BJ (cell line): ENCODE measurements at regions not wholly inside any gene's neighbourhood (a gene's known extent, or its start where the extent isn't known, plus 50 kb on each side); places are given as distances from the start of the nearest gene placed in this dataset.

Source experiments
- CTCF ChIA-PET: fragments of 350-600 bp; formaldehyde crosslinking; extraction: SDS; loops from one replicate; lab custom pipeline; 2021; ENCODE audit warnings: antibody characterized with exemption, inconsistent platforms; lab: Yijun Ruan, JAX
- POLR2A ChIA-PET: fragments of 300-600 bp; sonication (Branson Sonifier 250); formaldehyde crosslinking; extraction: SDS; loops from one replicate; lab custom pipeline; 2021; ENCODE audit warnings: antibody characterized with exemption; lab: Charles Lee
- DNase-seq: peaks from one replicate; pipeline ENCODE4 v3.0.0-alpha.2; 2011; ENCODE audit warnings: low read depth
- H3K27me3 ChIP-seq: 2 replicates; pipeline ENCODE4 v1.6.0; 2011; ENCODE audit warnings: low read length; ENCODE audit not compliant: control insufficient read depth, insufficient read depth
- H3K36me3 ChIP-seq: 2 replicates; pipeline ENCODE4 v1.5.1; 2011; ENCODE audit warnings: low read length; ENCODE audit not compliant: control insufficient read depth, insufficient read depth
- H3K4me3 ChIP-seq: 2 replicates; pipeline ENCODE4 v1.5.1; 2011; ENCODE audit warnings: low read depth, mild to moderate bottlenecking, control low read depth, low read length
- TF ChIP-seq, protein P1 (sequence below): IDR thresholded peaks from 2 replicates; pipeline ENCODE4 v1.5.1; 2011; ENCODE audit warnings: low read depth, mild to moderate bottlenecking, control low read depth, inconsistent platforms, low read length, moderate library complexity; ENCODE audit not compliant: insufficient read depth

GRCh38 chr5:4576908-4577307 is 563.2 kb upstream of the ADAMTS16 start:
- ChIA-PET CTCF (no interaction called here), POLR2A (no interaction called here)
- H3K4me3 ChIP-seq = no peak overlapping the region

DNA sequence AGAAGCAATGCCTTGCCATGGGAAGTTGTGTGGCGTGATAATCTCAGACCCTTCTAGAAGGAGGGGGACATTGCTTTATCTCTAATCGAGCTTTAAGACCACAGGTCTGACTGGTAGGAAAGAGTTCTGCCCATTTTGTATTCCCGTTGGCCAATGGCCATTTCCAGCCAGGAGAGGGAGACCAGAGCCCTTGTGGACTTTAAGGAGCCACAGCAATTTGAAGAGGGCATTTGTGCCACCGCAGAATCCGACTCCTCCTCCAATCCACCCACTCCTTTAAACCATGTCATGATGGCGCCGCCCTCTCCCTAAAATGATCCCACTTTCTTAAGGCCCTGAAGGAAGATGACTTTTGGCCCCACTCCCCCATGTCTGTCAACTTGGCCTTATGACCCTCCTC is 560.5 kb upstream of the ADAMTS16 start:
- POLR2A ChIA-PET = no interaction called here
- no peak for DNase-seq

More at GRCh38 chr5:4576908-4577307, 563.2 kb upstream of the ADAMTS16 start:
- Histone ChIP-seq H3K36me3 (no peaks in the 10 kb centered on the region), H3K27me3 (no peaks in the 10 kb centered on the region)
- TF ChIP-seq, protein P1, sequence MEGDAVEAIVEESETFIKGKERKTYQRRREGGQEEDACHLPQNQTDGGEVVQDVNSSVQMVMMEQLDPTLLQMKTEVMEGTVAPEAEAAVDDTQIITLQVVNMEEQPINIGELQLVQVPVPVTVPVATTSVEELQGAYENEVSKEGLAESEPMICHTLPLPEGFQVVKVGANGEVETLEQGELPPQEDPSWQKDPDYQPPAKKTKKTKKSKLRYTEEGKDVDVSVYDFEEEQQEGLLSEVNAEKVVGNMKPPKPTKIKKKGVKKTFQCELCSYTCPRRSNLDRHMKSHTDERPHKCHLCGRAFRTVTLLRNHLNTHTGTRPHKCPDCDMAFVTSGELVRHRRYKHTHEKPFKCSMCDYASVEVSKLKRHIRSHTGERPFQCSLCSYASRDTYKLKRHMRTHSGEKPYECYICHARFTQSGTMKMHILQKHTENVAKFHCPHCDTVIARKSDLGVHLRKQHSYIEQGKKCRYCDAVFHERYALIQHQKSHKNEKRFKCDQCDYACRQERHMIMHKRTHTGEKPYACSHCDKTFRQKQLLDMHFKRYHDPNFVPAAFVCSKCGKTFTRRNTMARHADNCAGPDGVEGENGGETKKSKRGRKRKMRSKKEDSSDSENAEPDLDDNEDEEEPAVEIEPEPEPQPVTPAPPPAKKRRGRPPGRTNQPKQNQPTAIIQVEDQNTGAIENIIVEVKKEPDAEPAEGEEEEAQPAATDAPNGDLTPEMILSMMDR = no peak
- no peak for DNase-seq

GRCh38 chr5:4580772-4581171 is 559.4 kb upstream of the ADAMTS16 start:
- TF ChIP-seq, protein P1 = no peak
- Histone ChIP-seq H3K27me3 (no peaks in the 10 kb centered on the region), H3K4me3 (no peak overlapping the region), H3K36me3 (no peaks in the 10 kb centered on the region)
- ChIA-PET CTCF (no interaction called here), POLR2A (no interaction called here)
- DNase-seq = no peak

More for the DNA sequence above, 560.5 kb upstream of the ADAMTS16 start:
- CTCF ChIA-PET = no interaction called here
- H3K27me3 ChIP-seq = no peaks in the 10 kb centered on the region
- TF ChIP-seq, protein P1 = no peak
- H3K36me3 ChIP-seq = no peaks in the 10 kb centered on the region
- no peak overlapping the region for H3K4me3 ChIP-seq

GRCh38 chr5:4581289-4581688 is 558.8 kb upstream of the ADAMTS16 start:
- TF ChIP-seq, protein P1 = no peak
- ChIA-PET CTCF (no interaction called here), POLR2A (no interaction called here)
- DNase-seq = no peak
- H3K27me3 ChIP-seq = no peaks in the 10 kb centered on the region
- H3K4me3 ChIP-seq = no peak overlapping the region
- H3K36me3 ChIP-seq = no peaks in the 10 kb centered on the region

- Histone ChIP-seq H3K27me3 (no peaks in the 10 kb centered on the region), H3K4me3 (no peak overlapping the region), H3K36me3 (no peaks in the 10 kb centered on the region)
- ChIA-PET CTCF (no interaction called here), POLR2A (no interaction called here)
- DNase-seq = no peak
- TF ChIP-seq, protein P1 = no peak
Observed at GRCh38 chr5:4584982-4585381, 555.1 kb upstream of the ADAMTS16 start.
